Gastrocnemius medialis (tissue), 4 donors: ENCODE measurements at regions not wholly inside any gene's neighbourhood (a gene's known extent, or its start where the extent isn't known, plus 50 kb on each side); places are given as distances from the start of the nearest gene placed in this dataset.
"Not testable (repeated sequence)": the region's sequence is repeated elsewhere in the genome, so short reads cannot be mapped to it uniquely, and the experiment has no call there.

Experiments
- ATAC-seq, 2 donors: fragments of 150-250 bp; one replicate each; pipeline ENCODE4 v1.9.1; 2016
- DNase-seq, 2 donors: peaks; one replicate each; pipeline ENCODE4 v3.0.0-alpha.2; 2019
- H3K27ac ChIP-seq, 4 donors: fragments of 200-600 bp; sonication (generic); 1 replicate in 1 of 4; 2 replicates in 3 of 4; pipeline ENCODE4 v1.5.1; 2016 to 2018; ENCODE audit warnings: mild to moderate bottlenecking in 2 of 4, moderate library complexity in 1 of 4
- H3K27me3 ChIP-seq, 3 donors: fragments of 200-600 bp; sonication (generic) in 2 of 3; 1 replicate in 1 of 3; 2 replicates in 2 of 3; pipeline versions ENCODE4 v1.5.1 to v1.6.0; 2016 to 2019; ENCODE audit warnings: mild to moderate bottlenecking in 1 of 3, moderate library complexity in 1 of 3
- H3K36me3 ChIP-seq, 2 donors: fragments of 200-600 bp; sonication (generic) in 1 of 2; one replicate each; pipeline ENCODE4 v1.5.1; 2017 to 2018
- H3K4me1 ChIP-seq, 2 donors: fragments of 200-600 bp; sonication (generic) in 1 of 2; one replicate each; pipeline ENCODE4 v1.5.1; 2016 to 2017; ENCODE audit warnings: mild to moderate bottlenecking in 2 of 2
- H3K4me3 ChIP-seq, 4 donors: fragments of 200-600 bp; sonication (generic) in 3 of 4; 1 replicate in 1 of 4; 2 replicates in 3 of 4; pipeline ENCODE4 v1.5.1; 2016 to 2019; ENCODE audit warnings: mild to moderate bottlenecking in 2 of 4
- H3K9me3 ChIP-seq, 3 donors: fragments of 200-600 bp; sonication (generic) in 2 of 3; 1 replicate in 1 of 3; 2 replicates in 2 of 3; pipeline ENCODE4 v1.5.1; 2016 to 2019
- POLR2A ChIP-seq, 2 donors: fragments of 450-650 bp; IDR thresholded peaks; one replicate each; pipeline ENCODE4 v1.6.1; 2017; ENCODE audit warnings: antibody characterized with exemption in 2 of 2, mild to moderate bottlenecking in 2 of 2, moderate library complexity in 2 of 2
- in situ Hi-C, 4 donors: fragments of 200-750 bp; cut with MboI; loops; one replicate each; pipeline versions ENCODE4 v1.15.0 to v1.8.0; 2017; ENCODE audit warnings: low sequenced_read_pairs in 4 of 4
- intact Hi-C: fragments of 100-400 bp; cut with DNase I; formaldehyde crosslinking; loops from one replicate; pipeline ENCODE4 v1.15.1; 2023; ENCODE audit warnings: low total_unique reads
- TF ChIP-seq, protein P1 (sequence below), 5 experiments: fragments of 450-650 bp in 3 of 5; fragments of 200-600 bp in 2 of 5; sonication (generic) in 2 of 5; IDR thresholded peaks in 4 of 5; conservative IDR thresholded peaks in 1 of 5; 1 replicate in 4 of 5; 2 replicates in 1 of 5; pipeline ENCODE4 v1.5.1; 2016 to 2019; ENCODE audit warnings: antibody characterized with exemption in 5 of 5, mild to moderate bottlenecking in 3 of 5, moderate library complexity in 3 of 5

DNA sequence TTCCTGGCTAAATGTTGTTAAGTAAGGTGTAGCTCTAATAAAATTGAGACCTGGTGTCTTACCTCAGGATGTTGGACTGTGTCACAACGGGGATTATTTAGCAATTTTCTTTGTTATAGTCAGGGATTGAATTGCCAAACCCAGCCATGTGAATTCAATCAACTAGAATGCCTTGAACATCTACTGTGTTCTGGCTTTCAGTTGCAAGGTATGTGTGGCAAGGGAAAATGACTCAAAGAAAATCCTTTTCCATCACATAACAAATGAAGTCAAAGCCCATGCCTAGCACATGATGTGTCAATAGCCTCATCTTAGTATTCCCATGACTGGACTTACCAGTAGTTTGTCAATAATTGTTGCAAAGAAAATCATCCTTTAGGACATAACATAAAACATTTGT lies 519.8 kb upstream of the FLRT2 start:
- DNase-seq = no peak
- no peak for TF ChIP-seq POLR2A (IDR thresholded peaks at IDR 0.05)
- TF ChIP-seq, protein P1, sequence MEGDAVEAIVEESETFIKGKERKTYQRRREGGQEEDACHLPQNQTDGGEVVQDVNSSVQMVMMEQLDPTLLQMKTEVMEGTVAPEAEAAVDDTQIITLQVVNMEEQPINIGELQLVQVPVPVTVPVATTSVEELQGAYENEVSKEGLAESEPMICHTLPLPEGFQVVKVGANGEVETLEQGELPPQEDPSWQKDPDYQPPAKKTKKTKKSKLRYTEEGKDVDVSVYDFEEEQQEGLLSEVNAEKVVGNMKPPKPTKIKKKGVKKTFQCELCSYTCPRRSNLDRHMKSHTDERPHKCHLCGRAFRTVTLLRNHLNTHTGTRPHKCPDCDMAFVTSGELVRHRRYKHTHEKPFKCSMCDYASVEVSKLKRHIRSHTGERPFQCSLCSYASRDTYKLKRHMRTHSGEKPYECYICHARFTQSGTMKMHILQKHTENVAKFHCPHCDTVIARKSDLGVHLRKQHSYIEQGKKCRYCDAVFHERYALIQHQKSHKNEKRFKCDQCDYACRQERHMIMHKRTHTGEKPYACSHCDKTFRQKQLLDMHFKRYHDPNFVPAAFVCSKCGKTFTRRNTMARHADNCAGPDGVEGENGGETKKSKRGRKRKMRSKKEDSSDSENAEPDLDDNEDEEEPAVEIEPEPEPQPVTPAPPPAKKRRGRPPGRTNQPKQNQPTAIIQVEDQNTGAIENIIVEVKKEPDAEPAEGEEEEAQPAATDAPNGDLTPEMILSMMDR (IDR thresholded peaks at IDR 0.05 in 4 of 5, conservative IDR thresholded peaks at IDR 0.05 in 1 of 5) = no peak
- intact Hi-C loops (no loop called here), in situ Hi-C loops (no loop called here)
- Histone ChIP-seq H3K36me3 (no peaks in the 10 kb centered on the region), H3K27me3 (no peaks in the 10 kb centered on the region), H3K27ac (no peak overlapping the region), H3K4me3 (no peak overlapping the region), H3K9me3 (no peaks in the 10 kb centered on the region), H3K4me1 (no peaks in the 10 kb centered on the region)
- no peak for ATAC-seq

GRCh38 chr14:85016496-85016895 lies 513.4 kb upstream of the FLRT2 start:
- intact Hi-C loops (no loop called here), in situ Hi-C loops (no loop called here)
- TF ChIP-seq, protein P1 (IDR thresholded peaks at IDR 0.05 in 4 of 5, conservative IDR thresholded peaks at IDR 0.05 in 1 of 5) = no peak
- TF ChIP-seq POLR2A (IDR thresholded peaks at IDR 0.05) = no peak
- Histone ChIP-seq H3K27me3 (no peaks in the 10 kb centered on the region), H3K36me3 (no peaks in the 10 kb centered on the region), H3K9me3 (no peaks in the 10 kb centered on the region), H3K4me3 (no peak overlapping the region), H3K27ac (no peak overlapping the region), H3K4me1 (no peaks in the 10 kb centered on the region)
- DNase-seq (no peak), ATAC-seq (no peak)

- intact Hi-C loops, H3K27me3 ChIP-seq, DNase-seq, H3K36me3 ChIP-seq, H3K4me3 ChIP-seq, ATAC-seq, H3K9me3 ChIP-seq, H3K27ac ChIP-seq, in situ Hi-C loops, H3K4me1 ChIP-seq: not testable (repeated sequence)
These were observed 506.1 kb upstream of the FLRT2 start for GRCh38 chr14:85023866-85024265.

DNA sequence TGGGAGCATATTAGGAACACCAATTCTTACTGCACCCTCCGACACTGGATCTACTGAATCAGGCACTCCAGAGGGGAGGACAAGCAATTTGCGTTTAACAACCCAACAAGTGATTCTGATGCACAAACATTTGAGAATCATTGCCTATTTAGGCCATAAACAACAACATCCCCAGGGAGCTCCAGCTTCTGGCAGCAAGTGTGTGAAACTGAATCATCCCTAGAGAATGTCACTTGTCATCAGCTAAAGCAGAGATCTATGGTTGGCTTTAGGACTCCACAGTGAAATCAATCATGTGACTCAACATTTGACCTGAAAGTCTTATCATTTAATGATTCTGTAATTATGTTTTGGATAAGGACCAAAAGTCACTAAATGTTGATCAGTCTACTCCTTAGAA lies 505.0 kb upstream of the FLRT2 start:
- Histone ChIP-seq H3K4me1 (no peaks in the 10 kb centered on the region), H3K9me3 (no peaks in the 10 kb centered on the region), H3K4me3 (no peak overlapping the region), H3K27ac (no peak overlapping the region), H3K36me3 (no peaks in the 10 kb centered on the region), H3K27me3 (no peaks in the 10 kb centered on the region)
- intact Hi-C loops (no loop called here), in situ Hi-C loops (no loop called here)
- ATAC-seq = no peak
- TF ChIP-seq, protein P1 (IDR thresholded peaks at IDR 0.05 in 4 of 5, conservative IDR thresholded peaks at IDR 0.05 in 1 of 5) = no peak
- DNase-seq = no peak

GRCh38 chr14:85027681-85028370 lies 502.1 kb upstream of the FLRT2 start:
- intact Hi-C loops = no loop called here
- in situ Hi-C loops = no loop called here
- Histone ChIP-seq H3K27me3 (no peaks in the 10 kb centered on the region), H3K36me3 (no peaks in the 10 kb centered on the region), H3K4me3 (no peak overlapping the region), H3K27ac (no peak overlapping the region), H3K4me1 (peaks cover 0 to 3% of the 10 kb centered on the region in 2 donors), H3K9me3 (no peaks in the 10 kb centered on the region)
- no peak for ATAC-seq
- TF ChIP-seq, protein P1 (IDR thresholded peaks at IDR 0.05 in 4 of 5, conservative IDR thresholded peaks at IDR 0.05 in 1 of 5) = no peak
- TF ChIP-seq POLR2A (IDR thresholded peaks at IDR 0.05) = no peak
- no peak for DNase-seq
